Endometrium (tissue), 2 donors: ENCODE measurements at regions not wholly inside any gene's neighbourhood (a gene's known extent, or its start where the extent isn't known, plus 50 kb on each side); places are given as distances from the start of the nearest gene placed in this dataset.
"Not testable (repeated sequence)": the region's sequence is repeated elsewhere in the genome, so short reads cannot be mapped to it uniquely, and the experiment has no call there.

ENCODE experiments used
- FAIRE-seq: peaks from 2 replicates; lab custom pipeline; 2012; peaks lifted over from hg19 to GRCh38; lab: Jason Lieb, UNC
- donor health status: control.
- donor health status: control.

DNA sequence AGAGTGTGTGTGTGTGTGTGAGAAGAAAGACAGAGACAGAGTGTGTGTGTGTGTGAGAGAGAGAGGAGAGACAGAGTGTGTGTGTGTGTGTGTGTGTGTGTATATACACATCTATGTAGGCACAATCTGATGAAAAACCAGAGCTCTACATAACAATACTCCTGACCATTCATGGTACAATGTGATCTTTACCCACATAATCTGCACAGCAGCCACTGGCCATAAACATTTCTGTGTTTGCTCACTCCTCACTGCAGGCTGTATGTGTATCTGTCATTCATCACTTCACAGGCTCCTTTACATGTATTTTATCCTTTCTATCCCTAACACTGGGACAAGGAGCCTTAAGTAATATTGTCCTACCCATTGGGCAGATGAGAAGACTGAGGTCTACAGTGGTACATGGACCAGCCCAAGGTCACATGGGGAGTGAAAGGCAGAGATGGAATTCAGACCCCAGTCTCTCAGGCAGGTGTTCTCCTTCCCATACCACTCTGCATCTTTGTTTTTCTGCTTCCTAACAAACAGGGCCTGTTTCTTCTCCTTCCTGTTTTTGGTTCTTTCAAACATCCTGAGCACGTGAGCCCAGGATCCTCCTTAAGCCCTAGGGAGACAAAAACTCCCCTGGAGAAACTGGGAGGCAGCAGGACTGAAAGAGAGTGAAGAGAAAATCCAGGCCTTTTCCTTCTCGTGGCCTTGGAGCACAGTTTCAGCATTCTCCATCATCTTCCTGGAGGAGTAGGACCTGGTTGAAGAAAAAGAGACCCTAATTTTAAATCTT is 201.7 kb upstream of the MSX2 start:
- FAIRE-seq: no peak

DNA sequence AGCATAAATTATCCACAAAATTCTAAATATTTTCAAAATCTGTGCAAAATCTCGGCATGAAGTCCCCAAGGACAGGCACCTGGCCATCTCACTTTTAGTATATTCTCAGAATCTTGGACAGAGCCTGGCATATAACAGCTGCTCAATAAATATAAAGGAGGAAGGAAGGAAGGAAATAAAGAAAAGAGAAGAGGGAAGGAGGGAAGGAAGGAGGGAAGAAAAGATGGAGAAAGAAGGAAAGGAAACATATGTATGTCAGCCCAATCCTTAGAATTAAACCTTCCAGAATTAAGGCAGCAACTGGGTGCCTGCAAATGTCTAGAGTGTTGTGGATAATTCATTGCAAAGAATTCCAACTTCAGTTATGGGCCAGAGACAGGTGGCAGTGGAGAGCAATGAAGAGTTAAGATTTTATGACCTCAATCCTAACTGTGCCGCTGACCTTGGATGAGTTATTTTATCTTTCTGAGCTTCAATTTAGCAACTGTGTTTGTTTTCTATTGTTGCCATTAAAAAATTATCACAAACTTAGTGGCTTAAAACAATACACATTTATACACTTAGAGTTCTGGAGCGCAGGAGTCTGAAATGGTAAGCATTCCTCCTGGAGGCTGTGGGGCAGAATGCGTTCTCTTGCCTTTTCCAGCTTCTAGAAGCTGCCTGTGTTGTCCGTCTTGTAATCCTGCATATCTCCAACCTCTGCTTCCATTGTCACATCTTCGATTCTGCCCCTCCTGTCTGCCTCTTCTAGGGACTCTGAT is 200.9 kb upstream of the MSX2 start:
- FAIRE-seq: no peak

DNA sequence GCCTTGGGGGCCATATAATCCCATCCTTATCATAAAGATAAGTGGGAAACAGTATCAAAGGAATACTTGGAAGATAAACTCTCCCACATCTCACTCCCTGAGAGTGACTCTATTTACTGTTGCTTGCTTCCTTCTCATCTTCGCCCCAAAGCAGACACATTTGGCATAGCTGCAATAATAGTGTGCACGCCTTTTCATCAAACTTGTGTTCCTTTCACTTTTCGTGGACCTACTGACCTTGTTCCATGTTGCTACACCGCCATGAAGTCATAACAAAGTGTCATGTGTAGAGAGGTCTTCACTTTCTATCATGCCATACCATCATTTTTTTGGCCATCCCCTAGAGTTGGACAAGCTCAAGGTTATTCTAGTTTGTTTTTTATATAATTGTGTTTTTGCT is 200.0 kb upstream of the MSX2 start:
- FAIRE-seq: no peak

DNA sequence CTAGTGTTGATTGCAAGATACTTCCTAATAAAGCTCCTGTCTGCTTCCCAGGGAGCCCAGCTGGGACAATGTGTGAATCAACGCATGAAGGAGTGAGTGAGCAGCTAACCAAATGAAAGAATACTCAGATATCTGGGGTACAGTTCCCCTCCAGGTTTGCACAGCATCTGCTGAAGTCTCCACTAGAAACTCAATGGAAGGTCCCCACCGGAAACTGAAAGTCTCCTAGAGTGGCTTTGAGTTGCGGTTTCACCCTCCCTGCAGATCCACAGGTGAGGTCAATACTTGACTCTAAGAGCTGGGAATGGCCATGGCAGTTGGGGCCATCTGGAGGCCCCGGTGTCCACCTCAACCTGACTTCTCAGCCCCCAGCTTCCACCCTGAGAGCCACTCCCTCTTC is 198.2 kb upstream of the MSX2 start:
- FAIRE-seq: no peak

DNA sequence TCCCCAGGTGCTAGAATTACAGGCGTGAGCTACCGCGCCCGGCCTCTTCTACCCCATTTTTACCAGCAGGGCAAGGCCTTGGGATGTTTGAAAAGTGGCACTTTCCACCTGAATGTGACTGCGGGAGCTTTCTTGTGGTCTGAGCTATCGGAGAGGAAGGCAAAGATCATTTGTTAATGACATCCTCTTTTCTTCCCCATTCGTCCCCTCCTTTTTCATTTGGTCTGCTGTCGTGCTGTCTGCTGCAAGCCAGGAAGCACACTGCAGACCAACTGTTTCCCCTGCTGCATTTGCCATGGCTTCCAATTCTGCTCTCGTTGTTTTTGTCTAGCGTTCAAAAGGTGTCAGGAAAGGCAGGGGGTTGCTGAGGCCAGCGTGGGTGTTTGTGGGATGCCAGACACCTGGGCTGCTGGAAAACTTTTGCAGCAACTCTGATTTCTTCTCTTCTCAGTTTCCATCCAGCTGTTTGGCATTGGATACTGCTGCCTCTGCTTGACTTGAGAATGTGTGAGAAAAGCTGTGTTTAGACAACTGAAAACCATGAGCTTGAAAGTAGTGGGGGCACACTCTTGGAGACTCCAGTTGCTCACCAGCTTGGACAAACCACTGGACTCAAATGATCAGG is 196.4 kb upstream of the MSX2 start:
- no peak for FAIRE-seq

DNA sequence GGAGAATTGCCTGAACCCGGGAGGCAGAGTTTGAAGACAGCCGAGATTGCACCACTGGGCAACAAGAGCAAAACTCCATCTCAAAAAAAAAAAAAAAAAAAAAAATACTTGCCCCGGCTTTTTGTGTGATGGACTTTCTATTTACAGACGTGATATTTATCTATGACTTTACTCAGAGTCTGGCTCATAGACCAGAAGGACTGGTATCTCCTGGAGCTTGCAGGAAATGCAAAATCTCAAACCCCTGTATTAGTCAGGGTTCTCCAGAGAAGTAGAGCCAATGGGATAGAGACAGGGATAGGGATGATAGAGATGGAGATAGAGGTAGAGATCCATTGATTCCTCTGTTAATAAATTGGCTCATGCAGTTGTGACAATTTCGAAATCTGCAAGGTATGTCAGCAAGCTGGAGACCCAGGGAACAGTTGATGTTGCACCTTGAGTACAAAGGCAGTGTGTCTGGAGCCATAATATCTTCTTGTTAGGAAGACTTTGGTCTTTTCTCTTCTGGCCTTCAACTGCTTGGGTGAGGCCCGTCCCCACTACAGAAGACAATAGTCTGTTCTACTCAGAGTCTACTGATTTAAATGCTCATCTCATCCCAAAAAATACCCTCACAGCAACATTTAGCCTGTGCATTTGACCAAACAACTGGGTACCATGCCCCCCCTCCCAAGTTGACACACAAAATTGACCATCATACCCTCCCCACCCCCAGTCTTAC is 195.4 kb upstream of the MSX2 start:
- no peak for FAIRE-seq

DNA sequence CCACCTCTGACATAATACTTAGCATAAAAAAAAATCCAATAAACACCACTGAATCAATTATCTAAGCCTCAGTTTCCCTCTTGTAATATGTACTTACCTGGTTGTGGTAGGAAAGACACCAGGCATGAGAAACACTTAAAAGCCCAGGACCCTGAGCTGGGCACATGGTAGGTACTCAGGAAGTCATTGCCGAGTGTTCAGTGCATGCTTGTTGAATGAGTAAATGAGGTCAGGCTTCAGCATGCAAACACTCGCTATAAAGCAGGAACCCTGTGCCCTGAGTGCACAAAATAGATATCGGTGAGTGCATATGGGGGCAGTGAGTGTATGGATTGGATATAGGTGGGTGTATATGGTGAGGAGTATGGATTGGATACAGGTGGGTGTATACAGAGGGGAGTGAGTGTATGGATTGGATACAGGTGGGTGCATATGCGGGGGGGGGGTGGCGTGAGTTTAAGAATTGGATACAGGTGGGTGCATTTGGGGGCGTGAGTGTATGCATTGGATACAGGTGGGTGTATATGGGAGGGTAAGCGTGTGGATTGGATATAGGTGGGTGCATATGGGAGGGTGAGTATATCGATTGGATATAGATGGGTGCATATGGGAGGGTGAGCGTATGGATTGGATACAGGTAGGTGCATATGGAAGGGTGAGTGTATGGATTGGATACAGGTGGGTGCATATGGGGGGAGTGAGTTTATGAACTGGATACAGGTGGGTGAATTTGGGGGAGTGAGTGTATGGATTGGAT is 194.3 kb upstream of the MSX2 start:
- FAIRE-seq: no peak

DNA sequence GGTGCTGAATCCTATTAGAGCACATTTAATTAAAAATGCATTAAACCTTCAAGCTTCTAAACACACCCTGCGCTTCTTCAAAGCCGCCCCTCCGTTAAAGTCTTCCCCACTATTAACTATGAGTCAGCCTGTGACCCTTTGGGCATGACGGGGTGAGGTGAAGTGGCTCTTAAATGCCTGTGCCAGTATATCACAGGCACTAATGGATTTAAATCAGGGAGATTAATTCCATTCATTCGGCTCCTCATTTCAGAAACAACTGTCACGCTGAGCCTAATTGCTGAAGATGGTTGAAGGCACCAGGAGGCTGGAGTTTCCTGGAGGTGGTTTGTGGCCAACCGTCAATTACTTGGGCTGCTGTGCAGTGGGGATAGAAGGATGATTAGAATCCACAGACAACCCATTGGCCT is 192.6 kb upstream of the MSX2 start:
- FAIRE-seq: no peak

DNA sequence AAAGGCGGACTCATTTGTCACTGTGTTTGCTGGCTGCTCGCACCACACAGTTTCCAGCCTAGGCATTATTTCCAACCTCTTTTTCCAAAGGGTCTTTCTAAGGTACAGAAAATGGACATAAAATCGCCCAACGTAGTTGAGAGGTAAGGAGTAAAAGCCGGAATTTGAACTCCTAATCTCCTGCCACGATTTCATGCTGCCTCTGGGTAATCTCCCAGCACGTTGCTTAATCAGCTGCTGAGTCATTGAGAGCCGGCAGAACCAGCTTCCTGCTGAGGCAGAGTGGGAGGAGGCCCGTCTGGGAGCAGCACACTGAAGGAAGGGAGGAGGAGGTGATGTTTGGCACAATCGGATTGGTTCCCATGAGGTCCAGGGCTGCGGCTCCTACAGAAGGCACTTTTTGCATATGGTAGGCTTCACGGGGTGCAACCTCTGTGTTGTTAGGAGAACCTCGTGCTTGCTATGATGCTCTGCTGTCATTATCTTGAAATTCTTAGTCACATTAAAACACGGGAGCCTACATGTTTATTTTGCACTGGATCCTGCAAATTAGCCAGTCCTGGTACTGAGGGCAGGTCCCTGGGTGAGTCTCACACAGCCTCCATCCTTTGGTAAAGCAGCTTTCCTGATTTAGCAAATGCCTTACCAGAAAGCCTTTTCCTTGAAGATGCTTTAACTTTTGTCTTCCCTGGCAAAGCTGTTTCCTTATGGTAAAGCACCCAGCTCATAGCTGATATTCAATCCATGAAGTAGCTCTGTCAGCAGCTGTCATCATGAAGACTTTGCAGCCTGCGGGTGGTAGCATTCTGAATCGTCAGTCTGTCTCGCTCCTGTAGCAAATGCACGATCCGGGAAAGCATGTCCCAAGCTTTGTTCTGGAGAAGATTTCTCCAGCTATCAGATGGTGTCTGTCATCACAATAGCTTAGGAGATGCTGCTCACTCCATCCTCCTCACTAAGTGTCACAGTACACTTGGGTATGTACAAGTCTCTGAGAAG is 191.6 kb upstream of the MSX2 start:
- no peak for FAIRE-seq

DNA sequence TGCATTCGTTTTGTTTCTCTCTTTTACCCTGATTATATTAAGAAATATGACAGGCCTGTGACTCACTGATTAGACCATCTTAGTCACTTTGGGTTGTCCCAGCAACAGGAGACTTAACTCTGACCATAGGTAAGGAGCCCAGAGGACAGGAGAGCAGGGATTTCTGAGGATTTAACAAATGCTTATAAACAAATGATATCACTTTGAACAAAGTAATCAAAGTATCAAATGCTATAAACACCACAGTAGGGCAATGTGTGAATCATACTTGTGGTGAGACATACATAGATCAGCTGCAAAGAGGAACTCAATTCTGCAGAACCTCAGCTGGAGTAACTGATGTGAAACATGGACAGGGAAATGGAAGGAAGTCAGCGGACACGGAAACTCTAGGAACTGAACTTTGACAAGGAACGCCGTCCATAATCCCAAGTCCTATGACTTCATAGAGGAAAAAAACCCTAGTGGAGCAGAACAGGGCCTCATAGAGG is 190.6 kb upstream of the MSX2 start:
- FAIRE-seq: no peak

DNA sequence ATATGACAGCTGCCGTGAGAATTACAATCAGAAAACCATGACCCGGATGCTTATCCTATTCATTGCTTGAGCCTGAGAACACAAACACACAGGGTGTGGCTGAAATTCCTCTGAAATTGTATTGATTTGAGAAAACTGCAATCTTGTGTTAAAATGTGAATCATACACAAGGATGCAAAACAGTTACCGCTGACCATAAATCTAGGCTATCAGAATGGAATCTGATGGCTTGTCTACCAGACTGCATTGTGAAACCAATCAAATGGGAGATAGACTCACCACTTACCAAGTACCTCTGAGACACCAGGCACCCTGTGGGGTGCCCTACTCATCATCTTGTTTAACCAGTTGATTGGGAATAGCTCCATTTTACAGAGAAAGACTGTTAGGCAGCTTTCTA is 188.7 kb upstream of the MSX2 start:
- no peak for FAIRE-seq

DNA sequence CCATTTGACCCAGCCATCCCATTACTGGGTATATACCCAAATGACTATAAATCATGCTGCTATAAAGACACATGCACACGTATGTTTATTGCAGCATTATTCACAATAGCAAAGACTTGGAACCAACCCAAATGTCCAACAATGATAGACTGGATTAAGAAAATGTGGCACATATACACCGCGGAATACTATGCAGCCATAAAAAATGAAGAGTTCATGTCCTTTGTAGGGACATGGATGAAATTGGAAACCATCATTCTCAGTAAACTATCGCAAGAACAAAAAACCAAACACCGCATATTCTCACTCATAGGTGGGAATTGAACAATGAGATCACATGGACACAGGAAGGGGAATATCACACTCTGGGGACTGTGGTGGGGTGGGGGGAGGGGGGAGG is 184.6 kb upstream of the MSX2 start:
- FAIRE-seq: not testable (repeated sequence)

DNA sequence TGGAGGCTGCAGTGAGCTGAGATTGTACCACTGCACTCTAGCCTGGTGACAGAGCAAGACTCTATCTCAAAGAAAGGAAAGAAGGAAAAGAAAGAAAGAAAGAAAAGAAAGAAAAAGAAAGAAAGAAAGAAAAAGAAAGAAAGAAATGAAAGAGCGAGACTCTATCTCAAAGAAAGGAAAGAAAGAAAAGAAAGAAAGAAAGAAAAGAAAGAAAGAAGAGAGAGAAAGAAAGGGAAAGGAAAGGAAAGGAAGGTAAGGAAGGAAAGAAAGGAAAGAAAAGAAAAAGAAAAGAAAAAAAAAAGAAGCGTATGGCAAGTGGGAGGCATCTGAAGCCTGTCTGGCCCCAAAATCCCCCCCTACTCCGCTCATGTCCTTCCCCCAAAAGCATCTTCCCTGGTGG is 182.3 kb upstream of the MSX2 start:
- no peak for FAIRE-seq

DNA sequence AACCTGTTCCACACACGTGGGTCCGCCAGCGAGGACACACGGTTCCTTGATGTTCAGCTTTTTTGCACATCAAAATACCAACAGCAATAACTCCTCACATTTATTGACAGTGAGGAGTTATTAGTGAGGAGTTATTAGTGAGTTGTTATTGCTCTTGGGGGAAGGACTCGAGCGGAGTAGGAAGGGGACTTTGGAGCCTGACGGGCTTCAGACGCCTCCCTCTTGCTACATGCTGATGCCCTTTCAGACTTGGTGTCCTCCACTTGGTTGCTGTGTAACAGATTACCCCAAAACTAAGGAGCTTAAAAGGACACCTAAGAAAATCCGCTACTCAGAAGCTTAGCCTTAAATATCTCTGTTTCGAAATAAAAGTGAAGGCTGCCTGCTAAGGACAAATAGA is 181.9 kb upstream of the MSX2 start:
- no peak for FAIRE-seq

DNA sequence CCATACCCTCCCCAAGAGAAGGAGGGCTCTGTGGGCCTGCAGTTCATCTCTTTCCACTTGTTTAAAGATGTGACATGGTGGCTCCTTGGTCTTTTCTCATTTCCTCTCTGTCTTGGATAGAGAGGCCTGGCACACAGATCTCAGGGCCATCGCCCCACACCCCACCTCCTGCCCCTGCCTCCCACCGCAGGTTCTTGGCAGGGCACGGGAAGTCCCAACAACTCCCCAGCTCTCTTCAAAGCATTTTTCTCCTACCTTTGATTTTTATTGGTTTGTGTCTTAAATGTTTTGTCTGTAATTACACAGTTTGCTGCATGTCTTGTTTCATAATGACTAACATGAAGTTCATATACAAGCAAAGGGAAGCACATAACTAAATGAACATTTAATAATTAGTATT is 178.5 kb upstream of the MSX2 start:
- FAIRE-seq: no peak

DNA sequence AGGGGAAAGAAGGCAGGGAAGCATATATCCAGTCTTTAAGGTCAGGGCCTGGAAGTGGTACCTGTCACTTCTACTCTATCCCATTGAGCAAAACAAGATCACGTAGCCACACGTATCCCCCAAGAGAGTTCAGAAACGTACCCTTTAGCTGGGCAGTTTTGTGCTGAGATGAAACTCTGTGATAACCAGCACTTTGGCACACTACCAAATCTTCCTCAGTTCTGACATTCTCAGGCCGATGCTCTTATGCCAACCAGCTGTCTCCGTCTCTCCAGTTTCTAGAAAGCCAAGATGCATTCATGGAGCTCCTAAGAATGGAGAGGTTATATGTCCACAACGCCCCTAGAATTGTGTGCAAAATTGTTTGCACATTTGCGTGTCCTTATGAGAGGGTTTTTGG is 176.6 kb upstream of the MSX2 start:
- no peak for FAIRE-seq

DNA sequence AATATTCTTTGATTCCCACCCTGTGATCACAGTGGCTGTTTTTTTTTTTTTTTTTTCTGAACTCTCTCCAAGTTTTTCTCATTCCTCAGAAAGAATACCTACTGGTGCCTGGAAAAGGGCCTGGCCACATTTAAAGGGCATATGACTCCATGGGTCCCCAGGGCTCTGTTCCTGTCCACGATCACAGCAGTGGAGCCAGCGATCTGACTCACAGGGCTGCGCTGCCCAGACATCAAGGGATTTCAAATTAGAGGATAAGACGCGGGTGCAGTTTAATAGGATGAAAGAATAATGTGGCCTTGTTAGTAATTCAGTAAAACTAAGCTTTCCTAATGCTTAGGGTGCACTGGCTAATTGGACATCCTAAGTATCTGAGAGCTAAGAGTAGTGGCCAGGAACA is 175.1 kb upstream of the MSX2 start:
- no peak for FAIRE-seq

DNA sequence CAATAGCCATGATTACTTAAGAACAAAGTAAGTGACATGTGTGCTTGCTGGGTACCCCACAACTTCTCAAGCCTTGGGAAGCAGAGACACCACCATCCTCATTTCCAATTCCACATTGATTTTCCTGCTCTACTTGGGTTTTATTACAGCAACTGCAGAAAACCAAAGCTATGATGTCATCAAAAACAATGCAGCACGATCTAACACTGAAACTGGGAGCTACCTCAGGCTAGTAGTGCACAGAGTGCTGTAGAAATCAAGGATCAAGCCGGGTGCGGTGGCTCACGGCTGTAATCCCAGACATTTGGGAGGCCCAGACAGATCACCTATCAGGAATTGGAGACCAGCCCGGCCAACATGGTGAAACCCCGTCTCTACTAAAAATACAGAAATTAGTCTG is 174.4 kb upstream of the MSX2 start:
- no peak for FAIRE-seq

DNA sequence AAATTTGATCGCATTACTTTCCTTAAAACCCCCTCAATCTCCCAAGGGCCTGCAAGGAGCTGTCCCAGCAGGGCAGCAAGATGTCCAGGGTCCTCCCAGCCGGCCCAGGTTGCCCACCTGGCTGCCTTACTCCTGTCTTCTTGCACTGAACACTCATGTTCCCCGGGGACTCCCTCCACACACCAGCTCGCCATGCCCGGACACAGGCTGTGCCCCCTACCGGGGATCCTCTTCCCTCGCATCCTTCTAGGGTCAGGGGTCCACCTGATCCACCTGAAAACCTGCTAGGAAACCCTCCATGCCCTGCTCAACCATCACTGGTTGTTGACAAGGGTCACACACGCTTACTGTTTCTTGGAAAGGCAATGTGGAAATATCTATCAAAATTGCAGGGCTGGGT is 172.0 kb upstream of the MSX2 start:
- FAIRE-seq: no peak

DNA sequence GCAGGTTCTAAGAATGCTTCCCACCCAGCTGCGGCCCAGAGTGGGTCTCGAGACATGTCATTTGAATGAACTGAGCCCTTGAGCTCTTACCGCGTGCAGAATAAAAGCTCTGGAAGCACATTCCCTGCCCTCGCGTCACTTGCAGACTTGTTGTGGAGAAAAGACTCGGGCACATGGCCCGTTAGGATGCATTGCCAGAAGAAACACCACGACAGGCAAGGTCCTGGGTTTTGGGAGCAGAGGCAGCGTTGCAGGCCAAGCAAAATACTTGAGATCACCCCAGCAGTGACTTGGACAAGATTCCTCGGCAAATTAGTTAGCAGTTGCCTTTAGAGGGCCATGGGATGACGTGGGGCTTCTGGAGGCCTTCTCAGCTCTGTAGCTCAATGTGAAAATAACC is 170.8 kb upstream of the MSX2 start:
- FAIRE-seq: no peak

DNA sequence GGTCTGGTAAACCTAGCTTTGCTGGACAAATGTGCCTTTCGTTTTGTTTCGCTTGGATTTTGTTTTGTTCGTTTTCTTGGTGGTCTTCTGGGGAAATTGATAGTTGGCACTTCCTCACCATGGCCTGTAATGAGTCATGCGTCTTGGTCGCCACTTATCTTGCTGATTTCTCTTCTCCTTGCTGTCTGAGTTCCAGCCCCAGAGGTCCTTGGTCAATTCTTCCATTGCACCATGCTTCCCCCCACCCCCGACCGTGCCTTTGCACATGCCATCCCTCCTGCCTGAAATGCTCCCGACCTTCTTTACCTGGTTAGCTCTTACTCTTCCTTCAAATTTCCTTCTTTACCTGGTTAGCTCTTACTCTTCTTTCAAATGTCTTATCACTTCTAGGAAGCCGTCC is 168.7 kb upstream of the MSX2 start:
- no peak for FAIRE-seq
